ENCODE measurements at regions not wholly inside any gene's neighbourhood (a gene's known extent, or its start where the extent isn't known, plus 50 kb on each side); places are given as distances from the start of the nearest gene placed in this dataset.

GRCh38 chr6:167766986-167767714 is 59.6 kb upstream of the AFDN start:
- H3K4me3 Mint-ChIP-seq = no peak overlapping the region
- no peaks in the 10 kb centered on the region for H3K9me3 Mint-ChIP-seq
- peaks cover 10% of the 10 kb centered on the region for H3K27me3 Mint-ChIP-seq
- no peaks in the 10 kb centered on the region for H3K36me3 Mint-ChIP-seq
- H3K4me1 Mint-ChIP-seq = no peaks in the 10 kb centered on the region
- H3K27ac Mint-ChIP-seq = no peak overlapping the region

DNA sequence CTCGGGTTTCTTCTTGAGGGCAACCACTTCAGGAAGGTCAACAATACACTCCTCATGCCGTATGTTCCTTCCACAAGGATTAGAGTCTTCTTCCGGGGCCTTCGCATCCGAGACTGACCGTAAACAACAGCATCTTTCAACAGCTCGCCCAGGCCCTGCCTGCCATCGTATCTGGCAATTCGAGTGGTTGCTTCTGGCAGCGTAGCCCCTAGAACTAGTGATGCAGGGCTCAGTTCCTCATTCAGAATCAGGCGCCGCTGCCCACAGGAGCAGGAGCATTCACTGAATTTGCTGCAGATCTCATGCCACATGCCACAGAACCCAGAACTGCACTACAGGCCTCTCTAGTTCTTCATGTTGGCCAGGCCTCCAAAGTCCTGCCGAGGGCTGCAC is 59.0 kb upstream of the AFDN start:
- Mint-ChIP-seq H3K9me3 (no peaks in the 10 kb centered on the region), H3K4me1 (no peaks in the 10 kb centered on the region), H3K27ac (no peak overlapping the region), H3K4me3 (no peak overlapping the region), H3K27me3 (peaks cover 10% of the 10 kb centered on the region), H3K36me3 (no peaks in the 10 kb centered on the region)

DNA sequence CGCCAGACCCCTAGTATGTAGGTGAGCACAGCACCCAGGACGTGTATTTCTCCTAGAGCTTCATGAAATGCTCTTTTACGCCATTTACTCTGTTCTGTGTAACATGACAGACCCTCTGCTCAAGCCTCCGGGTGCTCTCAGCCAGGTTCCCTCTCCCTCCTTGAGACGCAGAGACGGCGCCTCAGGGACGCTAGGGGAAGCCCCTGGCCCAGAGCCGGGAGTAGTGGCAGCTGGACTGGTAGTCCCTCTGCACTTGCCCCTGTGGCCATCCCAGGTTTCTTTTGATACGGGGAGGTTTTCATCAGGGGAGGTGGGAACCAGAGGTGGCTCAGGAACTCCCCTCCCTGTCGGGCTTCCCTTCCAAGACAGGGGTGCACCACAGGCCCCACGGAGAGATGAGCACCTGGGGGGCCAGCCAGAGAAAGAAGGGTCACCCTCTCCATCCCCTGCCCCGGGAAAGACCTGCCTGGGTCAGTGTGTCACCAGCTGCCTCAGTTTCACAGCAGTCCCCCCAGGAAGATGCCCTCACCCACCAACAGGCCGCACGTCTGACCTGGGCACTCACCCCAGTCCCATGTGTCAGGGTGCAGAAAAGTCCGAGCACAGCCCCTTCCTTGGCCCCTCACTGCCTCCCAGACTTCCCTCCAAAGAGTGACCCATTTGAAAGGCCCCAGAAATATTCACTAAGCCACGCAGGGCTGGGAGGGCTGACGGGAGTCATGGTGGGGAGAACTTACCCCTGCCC is 58.1 kb upstream of the AFDN start:
- Mint-ChIP-seq H3K4me1 (no peaks in the 10 kb centered on the region), H3K36me3 (no peaks in the 10 kb centered on the region), H3K27me3 (peaks cover 11% of the 10 kb centered on the region), H3K27ac (no peak overlapping the region), H3K4me3 (no peak overlapping the region), H3K9me3 (no peaks in the 10 kb centered on the region)

DNA sequence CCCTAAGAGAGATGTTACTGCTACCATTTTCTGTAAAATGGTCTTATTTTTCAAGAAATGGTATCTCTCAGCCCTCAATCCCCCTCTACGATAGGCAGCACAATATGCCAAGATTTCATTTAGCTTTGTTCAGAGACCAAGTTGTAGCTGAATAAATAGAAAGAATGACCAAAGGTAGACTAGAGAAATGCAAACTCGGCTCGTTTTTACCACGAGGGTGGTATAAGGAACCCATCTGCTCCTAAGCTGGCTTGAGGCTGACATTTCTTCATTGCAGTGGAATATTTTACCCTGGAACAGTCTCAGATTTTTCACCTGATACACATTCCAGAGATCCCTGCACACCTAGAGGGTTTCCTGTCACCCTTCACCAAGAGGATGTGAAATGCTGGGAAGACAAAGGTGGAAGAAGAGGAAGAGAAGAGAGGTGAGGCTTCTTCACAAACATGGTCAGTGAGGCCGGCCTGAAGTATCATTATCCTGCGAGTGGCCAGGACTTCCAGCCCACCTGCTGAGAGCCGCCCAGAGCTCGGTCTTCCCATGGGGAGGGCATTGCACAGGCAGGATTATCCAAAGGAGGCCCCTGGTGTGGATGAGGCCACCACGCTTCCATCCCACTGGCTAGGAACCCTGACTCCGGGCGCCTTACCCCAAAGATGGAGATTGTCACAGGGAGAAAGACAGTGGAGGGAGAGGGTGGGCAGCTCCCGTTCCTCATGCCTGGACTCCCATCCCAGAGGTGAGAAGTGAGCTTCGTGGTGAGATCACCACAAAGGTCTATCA is 57.1 kb upstream of the AFDN start:
- Mint-ChIP-seq H3K9me3 (no peaks in the 10 kb centered on the region), H3K4me1 (no peaks in the 10 kb centered on the region), H3K36me3 (no peaks in the 10 kb centered on the region), H3K27ac (no peak overlapping the region), H3K27me3 (peaks cover 11% of the 10 kb centered on the region), H3K4me3 (no peak overlapping the region)

- Mint-ChIP-seq H3K27ac (no peak overlapping the region), H3K36me3 (no peaks in the 10 kb centered on the region), H3K9me3 (no peaks in the 10 kb centered on the region), H3K4me3 (no peak overlapping the region), H3K27me3 (peaks cover 11% of the 10 kb centered on the region), H3K4me1 (no peaks in the 10 kb centered on the region)
Observed at GRCh38 chr6:167770291-167770955, 56.3 kb upstream of the AFDN start.

DNA sequence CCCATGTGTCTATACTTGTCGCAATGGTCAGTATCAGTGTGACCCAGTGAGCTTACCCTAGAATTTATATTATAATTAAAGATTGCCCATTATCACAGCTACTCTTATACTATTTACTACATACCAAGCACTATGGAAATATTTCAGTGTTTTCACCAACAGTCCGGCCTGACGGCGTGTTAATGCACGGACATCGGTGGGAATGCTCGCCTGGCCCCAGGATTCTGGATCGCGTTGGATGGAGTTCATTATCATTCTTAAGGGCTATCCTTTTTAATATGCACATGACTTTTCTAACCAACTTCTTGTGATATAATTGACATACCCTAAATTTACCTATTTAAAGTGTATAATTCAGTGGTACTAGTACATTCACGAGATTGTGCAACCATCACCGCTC is 51.8 kb upstream of the AFDN start:
- H3K27ac Mint-ChIP-seq = no peak overlapping the region
- H3K4me1 Mint-ChIP-seq = no peaks in the 10 kb centered on the region
- no peaks in the 10 kb centered on the region for H3K36me3 Mint-ChIP-seq
- no peaks in the 10 kb centered on the region for H3K9me3 Mint-ChIP-seq
- H3K4me3 Mint-ChIP-seq = no peak overlapping the region
- H3K27me3 Mint-ChIP-seq = peaks cover 10% of the 10 kb centered on the region

- Mint-ChIP-seq H3K27ac (no peak overlapping the region), H3K27me3 (peaks cover 5% of the 10 kb centered on the region), H3K4me1 (no peaks in the 10 kb centered on the region), H3K4me3 (no peak overlapping the region), H3K36me3 (no peaks in the 10 kb centered on the region), H3K9me3 (no peaks in the 10 kb centered on the region)
Observed at GRCh38 chr6:167776906-167777627, 49.6 kb upstream of the AFDN start.

Data from activated naive CD4-positive, alpha-beta T cell treated with anti-CD3 and anti-CD28 coated beads, Interleukin-2, amount 50 U/mL, for 24 hours (primary cell).